KG1 (cell line): ENCODE measurements at regions not wholly inside any gene's neighbourhood (a gene's known extent, or its start where the extent isn't known, plus 50 kb on each side); places are given as distances from the start of the nearest gene placed in this dataset.

Experiments
- DNase-seq: peaks from one replicate; lab custom pipeline; 2025; lab: John Stamatoyannopoulos, UW

- no peak for DNase-seq
These were observed 193.7 kb upstream of the HMGA2 start for GRCh38 chr12:65630555-65630954.

- DNase-seq = no peak
These were observed 192.6 kb upstream of the HMGA2 start for GRCh38 chr12:65631621-65632111.

DNA sequence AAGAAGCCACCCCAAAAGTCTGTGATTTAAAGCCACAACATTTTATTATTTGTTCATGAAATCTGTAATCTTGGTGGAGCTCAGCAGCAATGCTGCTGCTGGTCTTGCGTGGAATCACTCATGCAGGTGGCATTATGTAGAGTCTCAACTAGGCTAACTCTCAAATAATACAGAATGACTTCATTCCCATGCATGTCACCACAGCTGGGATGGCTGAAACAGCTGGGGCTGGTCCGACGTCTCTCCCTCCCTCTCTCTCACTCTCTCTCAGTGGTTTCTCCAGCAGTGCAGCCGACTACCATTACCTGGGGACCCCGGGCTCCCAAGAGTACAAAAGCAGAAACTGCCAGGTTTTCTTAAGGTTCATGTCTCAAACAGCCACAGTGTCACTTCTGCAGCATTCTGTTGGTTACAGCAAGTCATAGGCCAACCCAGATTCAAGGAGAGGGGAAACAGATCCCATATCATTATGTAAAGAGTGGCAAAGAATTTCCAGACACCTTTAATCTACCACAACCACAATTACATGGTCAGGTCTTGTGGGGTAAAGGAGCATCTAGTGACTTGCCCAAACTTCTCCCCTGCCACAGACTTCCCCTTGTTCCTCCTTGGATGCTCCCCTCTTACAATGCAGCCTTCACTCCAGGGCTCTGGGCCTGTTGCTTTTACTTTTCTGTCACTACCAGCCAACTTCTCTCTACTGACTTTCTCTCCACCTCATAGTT is 192.0 kb upstream of the HMGA2 start:
- no peak for DNase-seq

- DNase-seq = no peak
These were observed 190.2 kb upstream of the HMGA2 start for GRCh38 chr12:65634061-65634460.

GRCh38 chr12:65634626-65635331 is 189.5 kb upstream of the HMGA2 start:
- no peak for DNase-seq

GRCh38 chr12:65636436-65636835 is 187.8 kb upstream of the HMGA2 start:
- no peak for DNase-seq

DNA sequence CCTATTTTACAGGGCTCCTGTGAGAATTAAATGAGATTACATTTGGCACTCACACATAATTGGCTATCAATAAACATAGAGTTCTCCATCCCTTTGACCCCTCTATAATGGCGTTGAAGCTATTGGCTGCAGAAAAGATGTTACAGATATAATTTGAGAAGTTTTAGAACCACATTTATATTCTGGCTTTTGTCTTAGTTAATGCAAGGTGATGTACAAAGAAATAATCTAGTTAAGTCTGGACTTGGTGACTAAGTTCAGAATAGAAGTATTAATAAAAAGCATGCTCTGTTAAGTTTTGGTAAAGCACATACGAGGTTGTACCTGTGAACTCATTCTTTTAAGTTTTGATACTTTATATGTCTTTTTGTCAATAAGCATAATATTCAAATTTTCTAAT is 187.1 kb upstream of the HMGA2 start:
- no peak for DNase-seq

- no peak for DNase-seq
These were observed 186.5 kb upstream of the HMGA2 start for GRCh38 chr12:65637774-65638173.

- DNase-seq = no peak
These were observed 186.0 kb upstream of the HMGA2 start for GRCh38 chr12:65638324-65638723.

DNA sequence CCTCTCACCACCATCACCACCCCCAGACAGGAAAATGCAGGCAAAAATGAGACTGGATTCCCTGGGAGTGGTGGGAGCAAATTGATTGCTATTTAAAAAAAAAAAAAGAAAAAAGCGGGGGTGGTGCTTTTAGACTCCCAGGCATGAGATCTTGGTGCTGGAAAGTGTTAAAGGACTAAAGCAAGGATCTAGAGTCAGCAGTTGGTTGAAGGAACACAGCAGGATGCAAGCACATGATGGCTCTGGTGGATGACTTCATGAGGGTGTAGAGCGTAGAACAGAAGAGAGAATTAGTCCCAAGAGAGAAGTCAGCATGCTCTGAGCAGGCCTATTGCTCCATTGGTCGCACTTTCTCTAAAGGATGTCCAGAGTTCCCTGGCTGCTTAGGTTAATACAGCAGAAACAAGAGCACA is 183.8 kb upstream of the HMGA2 start:
- DNase-seq = no peak

DNA sequence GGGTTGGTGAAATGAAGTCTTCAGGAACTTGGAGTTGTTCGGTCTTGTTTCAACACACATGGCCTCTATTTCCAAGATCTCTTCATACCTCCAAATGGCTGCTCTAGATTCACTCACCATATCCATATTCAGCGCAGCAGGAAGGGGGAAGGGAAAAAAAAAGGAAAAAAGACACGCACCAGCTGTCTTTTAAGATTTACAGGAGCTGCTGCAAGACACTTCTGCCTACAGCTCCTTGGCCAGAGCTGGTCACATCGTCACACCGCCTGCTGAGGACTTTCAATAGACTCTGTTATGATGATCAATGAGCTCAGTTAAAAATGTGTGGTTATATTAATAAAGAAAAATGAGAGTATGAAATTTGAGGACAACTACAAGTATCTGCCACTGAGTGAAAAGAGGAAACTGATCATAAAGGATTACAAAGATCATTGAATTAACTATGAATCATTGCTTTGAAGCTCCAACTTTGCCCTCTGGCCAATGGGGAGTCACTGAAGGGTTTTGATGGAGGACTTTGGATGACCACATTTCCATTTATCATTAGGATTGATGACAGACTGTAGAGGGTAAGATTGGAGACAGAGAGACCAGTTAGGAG is 182.1 kb upstream of the HMGA2 start:
- DNase-seq = no peak

- no peak for DNase-seq
These were observed 181.1 kb upstream of the HMGA2 start for GRCh38 chr12:65643171-65643570.

DNA sequence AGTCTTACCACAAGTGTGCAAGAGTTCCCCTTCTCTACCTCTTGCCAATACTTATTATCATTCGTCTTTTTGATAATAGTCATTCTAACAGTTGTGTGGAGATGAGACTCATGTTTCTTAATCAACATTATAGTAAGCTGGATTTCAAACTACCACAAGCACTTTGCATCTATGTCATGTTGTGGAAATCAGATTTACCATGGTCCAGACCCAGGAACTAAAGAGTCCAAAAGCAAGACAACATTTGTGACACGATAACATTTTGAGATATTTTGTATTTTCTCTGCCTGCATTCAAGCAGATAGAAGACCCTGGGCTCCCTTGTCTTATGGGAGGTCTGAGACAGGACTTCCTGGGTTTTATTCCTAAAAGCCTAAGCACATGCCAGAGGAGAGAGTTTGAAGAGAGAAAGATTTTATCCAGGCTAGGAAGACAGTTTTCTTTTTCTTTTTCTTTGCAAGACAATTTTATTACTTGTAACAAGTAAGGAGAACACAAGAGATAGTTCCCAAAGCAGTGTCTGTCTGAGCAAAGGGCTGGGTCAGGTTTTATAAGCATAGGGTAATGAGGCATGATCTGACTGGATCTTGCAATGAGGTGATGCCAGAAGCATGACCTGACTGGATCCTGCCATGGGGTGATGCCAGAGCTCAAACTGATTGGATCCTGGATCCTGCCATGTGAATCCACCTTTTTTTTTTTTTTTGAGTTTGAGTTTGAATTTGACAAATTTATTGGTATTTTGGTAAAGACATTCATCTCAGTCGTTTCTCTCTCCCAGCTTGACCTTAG is 180.5 kb upstream of the HMGA2 start:
- DNase-seq = no peak

GRCh38 chr12:65646127-65646643 is 178.1 kb upstream of the HMGA2 start:
- DNase-seq = no peak

- DNase-seq = no peak
These were observed 177.2 kb upstream of the HMGA2 start for GRCh38 chr12:65647074-65647473.

DNA sequence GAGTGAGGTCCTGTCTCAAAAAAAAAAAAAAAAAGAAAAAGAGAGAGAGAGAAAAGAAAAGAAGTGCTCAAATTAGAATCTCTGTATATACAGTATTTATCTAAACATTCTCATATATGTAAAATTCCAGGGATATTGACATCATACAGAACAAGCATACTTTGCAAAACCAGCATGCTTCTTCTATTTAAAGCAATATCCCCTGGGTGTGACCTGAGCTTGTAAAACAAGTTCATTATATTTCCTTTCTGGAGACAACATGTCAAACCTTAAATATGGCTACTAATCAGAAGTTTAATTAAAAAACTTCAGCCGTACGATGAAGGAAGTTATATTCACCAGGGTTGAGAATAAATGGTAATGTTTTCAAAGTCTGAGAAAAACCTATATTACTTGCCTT is 175.8 kb upstream of the HMGA2 start:
- no peak for DNase-seq

- no peak for DNase-seq
These were observed 175.2 kb upstream of the HMGA2 start for GRCh38 chr12:65649126-65649525.

- no peak for DNase-seq
These were observed 173.2 kb upstream of the HMGA2 start for GRCh38 chr12:65651060-65651459.

- DNase-seq = no peak
These were observed 171.0 kb upstream of the HMGA2 start for GRCh38 chr12:65653321-65653720.

DNA sequence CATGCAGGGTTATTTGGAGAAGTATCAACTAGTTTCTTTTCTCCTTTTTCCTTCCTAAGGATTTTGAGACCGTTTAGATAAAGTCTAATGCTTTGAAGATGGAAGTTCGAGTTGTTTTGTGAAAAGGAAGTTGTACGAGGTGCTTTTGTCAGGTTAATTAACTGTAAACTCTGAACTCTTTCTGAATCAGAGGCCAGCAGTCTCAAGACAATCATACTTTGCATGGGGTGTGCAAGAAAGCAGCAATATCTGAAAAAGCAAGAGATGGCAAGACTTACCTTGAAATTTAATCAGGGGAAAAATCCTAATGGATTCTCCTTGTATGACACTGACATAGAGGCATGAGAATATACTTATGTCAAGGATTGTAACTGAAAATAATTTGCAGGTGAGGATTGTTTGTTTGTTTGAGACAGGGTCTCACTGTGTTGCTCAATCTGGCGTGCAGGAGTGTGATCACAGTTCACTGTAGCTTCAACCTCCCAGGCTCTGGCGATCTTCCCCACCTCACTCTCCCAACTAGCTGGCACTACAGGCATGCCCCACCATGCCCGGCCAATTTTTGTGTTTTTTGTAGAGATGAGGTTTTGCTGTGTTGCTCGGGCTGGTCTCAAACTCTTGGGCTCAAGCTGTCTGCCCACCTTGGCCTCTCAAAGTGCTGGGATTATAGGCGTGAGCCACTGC is 170.2 kb upstream of the HMGA2 start:
- no peak for DNase-seq

- no peak for DNase-seq
These were observed 169.2 kb upstream of the HMGA2 start for GRCh38 chr12:65655074-65655493.
